Keratinocyte (primary cell): ENCODE measurements at regions not wholly inside any gene's neighbourhood (a gene's known extent, or its start where the extent isn't known, plus 50 kb on each side); places are given as distances from the start of the nearest gene placed in this dataset.

ENCODE experiments used
- DNase-seq: peaks from one replicate; pipeline ENCODE4 v3.0.0-alpha.2; 2011; ENCODE audit warnings: low read depth, missing footprints, low spot score
- FAIRE-seq: peaks from 2 replicates; lab custom pipeline; 2011; peaks lifted over from hg19 to GRCh38; lab: Jason Lieb, UNC
- H2AFZ ChIP-seq: 2 replicates; pipeline ENCODE4 v1.6.0; 2012; ENCODE audit warnings: low read length, control low read depth, inconsistent platforms; ENCODE audit not compliant: control insufficient read depth
- H3K27ac ChIP-seq: 2 replicates; pipeline ENCODE4 v1.5.1; 2011; ENCODE audit warnings: low read length; ENCODE audit not compliant: control insufficient read depth, insufficient read depth
- H3K27me3 ChIP-seq: 3 replicates; pipeline ENCODE4 v1.6.0; 2011; ENCODE audit warnings: low read length; ENCODE audit not compliant: control insufficient read depth, insufficient read depth; ENCODE audit errors: extremely low read depth
- H3K36me3 ChIP-seq, 2 experiments: 2 replicates in 1 of 2; 3 replicates in 1 of 2; pipeline ENCODE4 v1.5.1; 2011; ENCODE audit warnings: low read length in 2 of 2, mild to moderate bottlenecking in 1 of 2; ENCODE audit not compliant: control insufficient read depth in 2 of 2, insufficient read depth in 2 of 2; ENCODE audit errors: extremely low read depth in 1 of 2
- H3K4me1 ChIP-seq: 3 replicates; pipeline ENCODE4 v1.5.1; 2011; ENCODE audit warnings: low read length; ENCODE audit not compliant: control insufficient read depth, insufficient read depth; ENCODE audit errors: extremely low read depth
- H3K4me2 ChIP-seq: 3 replicates; pipeline ENCODE4 v1.6.0; 2011; ENCODE audit warnings: low read depth, low read length; ENCODE audit not compliant: control insufficient read depth, insufficient read depth; ENCODE audit errors: extremely low read depth
- H3K4me3 ChIP-seq, 3 experiments: fragments of 200-600 bp in 1 of 3; sonication (generic) in 1 of 3; 2 replicates in 2 of 3; 3 replicates in 1 of 3; pipeline ENCODE4 v1.5.1; 2011 to 2016; ENCODE audit warnings: low read length in 3 of 3, mild to moderate bottlenecking in 3 of 3, control low read depth in 2 of 3, inconsistent platforms in 1 of 3, low read depth in 1 of 3, mixed read lengths in 1 of 3, mixed run types in 1 of 3, moderate library complexity in 1 of 3; ENCODE audit not compliant: control insufficient read depth in 2 of 3, insufficient read depth in 2 of 3; ENCODE audit errors: extremely low read depth in 1 of 3
- H3K79me2 ChIP-seq: 2 replicates; pipeline ENCODE4 v1.6.0; 2012; ENCODE audit warnings: low read length; ENCODE audit not compliant: control insufficient read depth, insufficient read depth
- H3K9ac ChIP-seq: 3 replicates; pipeline ENCODE4 v1.6.0; 2011; ENCODE audit warnings: low read length; ENCODE audit not compliant: control insufficient read depth, insufficient read depth; ENCODE audit errors: extremely low read depth
- H3K9me1 ChIP-seq: 3 replicates; pipeline ENCODE4 v1.6.0; 2011; ENCODE audit warnings: low read length; ENCODE audit not compliant: control insufficient read depth, insufficient read depth; ENCODE audit errors: extremely low read depth
- H3K9me3 ChIP-seq: 2 replicates; pipeline ENCODE4 v1.5.1; 2012; ENCODE audit warnings: low read depth, low read length; ENCODE audit not compliant: control insufficient read depth
- H4K20me1 ChIP-seq: 3 replicates; pipeline ENCODE4 v1.6.0; 2011; ENCODE audit warnings: low read length; ENCODE audit not compliant: control insufficient read depth, insufficient read depth; ENCODE audit errors: extremely low read depth
- EZH2 ChIP-seq: IDR thresholded peaks from one replicate; pipeline ENCODE4 v1.6.1; 2012; ENCODE audit warnings: inconsistent platforms, mild to moderate bottlenecking, low read length, moderate library complexity
- dilution Hi-C: fragments of 300-500 bp; cut with MboI; formaldehyde crosslinking; loops from one replicate; pipeline ENCODE4 v1.7.0; 2020; ENCODE audit warnings: low sequenced_read_pairs; ENCODE audit not compliant: extremely low pct_ligation_motif_present
- TF ChIP-seq, protein P1 (sequence below), 3 experiments: IDR thresholded peaks in 1 of 3; conservative IDR thresholded peaks in 1 of 3; optimal IDR thresholded peaks in 1 of 3; 2 replicates in 2 of 3; 3 replicates in 1 of 3; pipeline versions ENCODE3 to v1.5.1; 2011; ENCODE audit warnings: low read length in 3 of 3, mild to moderate bottlenecking in 3 of 3, moderate library complexity in 2 of 3, control low read depth in 1 of 3, inconsistent platforms in 1 of 3; ENCODE audit not compliant: insufficient read depth in 2 of 3; ENCODE audit errors: extremely low read depth in 1 of 3

DNA sequence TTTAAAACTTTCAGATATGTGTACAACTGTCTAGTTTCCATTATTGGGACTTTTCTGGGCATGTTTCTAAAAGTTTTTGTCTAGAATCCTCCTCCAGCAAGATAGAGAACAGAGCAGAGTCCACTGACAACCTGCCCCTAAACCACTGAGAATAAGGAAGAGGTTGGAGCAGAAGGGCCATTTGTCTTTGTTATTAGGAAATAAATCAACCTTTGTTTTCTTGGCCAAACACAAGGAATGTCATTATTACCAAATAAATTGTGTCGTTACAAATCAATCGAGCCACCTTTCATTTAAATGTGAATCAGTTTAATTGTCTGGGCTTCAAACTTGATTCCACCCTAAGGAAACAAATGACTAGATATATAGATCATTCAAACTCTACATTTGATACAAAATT, 81.4 kb downstream of the GAS1 start:
- Histone ChIP-seq H3K27ac (no peak overlapping the region), H3K9me3 (no peaks in the 10 kb centered on the region), H3K79me2 (no peaks in the 10 kb centered on the region), H3K27me3 (no peaks in the 10 kb centered on the region), H3K36me3 (no peaks in the 10 kb centered on the region), H3K9ac (no peak overlapping the region), H3K4me1 (no peaks in the 10 kb centered on the region), H2AFZ (no peak overlapping the region), H3K9me1 (no peaks in the 10 kb centered on the region), H3K4me2 (no peak overlapping the region), H3K4me3 (no peak overlapping the region), H4K20me1 (no peaks in the 10 kb centered on the region)
- TF ChIP-seq, protein P1, sequence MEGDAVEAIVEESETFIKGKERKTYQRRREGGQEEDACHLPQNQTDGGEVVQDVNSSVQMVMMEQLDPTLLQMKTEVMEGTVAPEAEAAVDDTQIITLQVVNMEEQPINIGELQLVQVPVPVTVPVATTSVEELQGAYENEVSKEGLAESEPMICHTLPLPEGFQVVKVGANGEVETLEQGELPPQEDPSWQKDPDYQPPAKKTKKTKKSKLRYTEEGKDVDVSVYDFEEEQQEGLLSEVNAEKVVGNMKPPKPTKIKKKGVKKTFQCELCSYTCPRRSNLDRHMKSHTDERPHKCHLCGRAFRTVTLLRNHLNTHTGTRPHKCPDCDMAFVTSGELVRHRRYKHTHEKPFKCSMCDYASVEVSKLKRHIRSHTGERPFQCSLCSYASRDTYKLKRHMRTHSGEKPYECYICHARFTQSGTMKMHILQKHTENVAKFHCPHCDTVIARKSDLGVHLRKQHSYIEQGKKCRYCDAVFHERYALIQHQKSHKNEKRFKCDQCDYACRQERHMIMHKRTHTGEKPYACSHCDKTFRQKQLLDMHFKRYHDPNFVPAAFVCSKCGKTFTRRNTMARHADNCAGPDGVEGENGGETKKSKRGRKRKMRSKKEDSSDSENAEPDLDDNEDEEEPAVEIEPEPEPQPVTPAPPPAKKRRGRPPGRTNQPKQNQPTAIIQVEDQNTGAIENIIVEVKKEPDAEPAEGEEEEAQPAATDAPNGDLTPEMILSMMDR (optimal IDR thresholded peaks at IDR 0.05 in 1 of 3, IDR thresholded peaks at IDR 0.05 in 1 of 3, conservative IDR thresholded peaks at IDR 0.05 in 1 of 3; ENCODE audit: extremely low read depth in 1 of 3, insufficient read depth in 2 of 3, low read length in 3 of 3), result no peak
- no peak for TF ChIP-seq EZH2
- DNase-seq (no peak), FAIRE-seq (no peak)
- dilution Hi-C loops, result no loop called here

DNA sequence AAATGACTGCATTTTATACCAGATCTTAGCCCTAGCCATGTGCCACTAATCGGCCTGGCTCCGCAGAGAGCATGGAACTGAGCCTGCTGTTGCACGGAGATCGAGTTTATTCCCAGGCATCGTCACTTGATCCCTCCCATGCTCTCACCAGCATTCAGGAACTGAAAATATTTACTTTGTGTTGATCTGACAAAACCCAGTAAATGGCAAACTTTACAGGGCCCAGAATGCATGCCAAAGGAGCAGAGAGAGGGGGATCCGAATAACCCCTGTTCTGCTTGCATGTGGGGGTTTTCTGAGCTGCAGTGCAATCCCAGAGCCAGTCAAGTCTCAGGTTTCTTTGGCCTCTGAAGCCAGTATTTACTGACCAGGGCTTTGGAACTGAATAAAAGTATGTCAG, 87.3 kb downstream of the GAS1 start:
- dilution Hi-C loops, result no loop called here
- FAIRE-seq, result no peak

More for the DNA sequence above, 87.3 kb downstream of the GAS1 start:
- H3K79me2 ChIP-seq, result no peaks in the 10 kb centered on the region
- TF ChIP-seq, protein P1 (optimal IDR thresholded peaks at IDR 0.05 in 1 of 3, IDR thresholded peaks at IDR 0.05 in 1 of 3, conservative IDR thresholded peaks at IDR 0.05 in 1 of 3; ENCODE audit: extremely low read depth in 1 of 3, insufficient read depth in 2 of 3, low read length in 3 of 3), result no peak
- TF ChIP-seq EZH2, result no peak
- no peaks in the 10 kb centered on the region for H3K9me1 ChIP-seq
- no peak overlapping the region for H3K9ac ChIP-seq
- no peaks in the 10 kb centered on the region for H3K36me3 ChIP-seq
- no peaks in the 10 kb centered on the region for H3K9me3 ChIP-seq
- no peak overlapping the region for H2AFZ ChIP-seq
- H3K27me3 ChIP-seq, result no peaks in the 10 kb centered on the region
- H4K20me1 ChIP-seq, result no peaks in the 10 kb centered on the region
- peaks cover 11% of the 10 kb centered on the region for H3K4me1 ChIP-seq
- H3K27ac ChIP-seq, result no peak overlapping the region
- DNase-seq, result no peak
- H3K4me3 ChIP-seq, result no peak overlapping the region
- no peak overlapping the region for H3K4me2 ChIP-seq
